ENCODE measurements at regions not wholly inside any gene's neighbourhood (a gene's known extent, or its start where the extent isn't known, plus 50 kb on each side); places are given as distances from the start of the nearest gene placed in this dataset.

GRCh38 chr10:128594688-128595087 is 468.5 kb upstream of the MKI67 start:
- no peak overlapping the region for H2AFZ ChIP-seq (ENCODE audit: low read depth, low read length)
- ChIA-PET CTCF (no interaction called here), POLR2A (no interaction called here)
- intact Hi-C loops (cut with micrococcal nuclease) (no loop called here), dilution Hi-C loops (cut with MboI; ENCODE audit: extremely low pct_ligation_motif_present, low sequenced_read_pairs) (no loop called here)
- H3K9me3 ChIP-seq (replicated peaks; ENCODE audit: control insufficient read depth, insufficient read depth, low read length) = peaks cover 2% of the 10 kb centered on the region
- H3K4me1 ChIP-seq (ENCODE audit: control insufficient read depth, extremely low read depth, insufficient read depth, low read length) = no peaks in the 10 kb centered on the region
- H3K9me1 ChIP-seq (replicated peaks; ENCODE audit: control insufficient read depth, extremely low read depth, insufficient read depth, low read length) = no peaks in the 10 kb centered on the region
- H3K4me3 ChIP-seq (replicated peaks in 1 of 3; ENCODE audit: insufficient read depth in 1 of 3, low read depth in 1 of 3, low read length in 3 of 3) = no peak overlapping the region
- TF ChIP-seq, protein P1, sequence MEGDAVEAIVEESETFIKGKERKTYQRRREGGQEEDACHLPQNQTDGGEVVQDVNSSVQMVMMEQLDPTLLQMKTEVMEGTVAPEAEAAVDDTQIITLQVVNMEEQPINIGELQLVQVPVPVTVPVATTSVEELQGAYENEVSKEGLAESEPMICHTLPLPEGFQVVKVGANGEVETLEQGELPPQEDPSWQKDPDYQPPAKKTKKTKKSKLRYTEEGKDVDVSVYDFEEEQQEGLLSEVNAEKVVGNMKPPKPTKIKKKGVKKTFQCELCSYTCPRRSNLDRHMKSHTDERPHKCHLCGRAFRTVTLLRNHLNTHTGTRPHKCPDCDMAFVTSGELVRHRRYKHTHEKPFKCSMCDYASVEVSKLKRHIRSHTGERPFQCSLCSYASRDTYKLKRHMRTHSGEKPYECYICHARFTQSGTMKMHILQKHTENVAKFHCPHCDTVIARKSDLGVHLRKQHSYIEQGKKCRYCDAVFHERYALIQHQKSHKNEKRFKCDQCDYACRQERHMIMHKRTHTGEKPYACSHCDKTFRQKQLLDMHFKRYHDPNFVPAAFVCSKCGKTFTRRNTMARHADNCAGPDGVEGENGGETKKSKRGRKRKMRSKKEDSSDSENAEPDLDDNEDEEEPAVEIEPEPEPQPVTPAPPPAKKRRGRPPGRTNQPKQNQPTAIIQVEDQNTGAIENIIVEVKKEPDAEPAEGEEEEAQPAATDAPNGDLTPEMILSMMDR (IDR thresholded peaks at IDR 0.05; ENCODE audit: extremely low read depth in 1 of 2, insufficient read depth in 1 of 2, low read depth in 1 of 2, low read length in 2 of 2) = no peak
- TF ChIP-seq GATA2 (IDR thresholded peaks at IDR 0.05; ENCODE audit: insufficient read depth, insufficient read length, low read depth, low read length) = no peak
- TF ChIP-seq POLR2A (IDR thresholded peaks at IDR 0.05; ENCODE audit: low read depth, low read length) = no peak
- TF ChIP-seq MYC (IDR thresholded peaks at IDR 0.05; ENCODE audit: low read depth, low read length) = no peak
- TF ChIP-seq FOS (IDR thresholded peaks at IDR 0.05; ENCODE audit: borderline replicate concordance, insufficient read depth, low read length) = no peak
- no peak for TF ChIP-seq POLR2AphosphoS5 (IDR thresholded peaks at IDR 0.05; ENCODE audit: insufficient read depth, low read depth, low read length)
- TF ChIP-seq JUN (IDR thresholded peaks at IDR 0.05; ENCODE audit: borderline replicate concordance, insufficient read depth, insufficient read length, low read depth) = no peak
- no peak overlapping the region for H3K9ac ChIP-seq (replicated peaks; ENCODE audit: extremely low read depth, insufficient read depth, low read length)
- no TSS peak for BruUV-seq (replicated peaks)
- H4K20me1 ChIP-seq (replicated peaks; ENCODE audit: control insufficient read depth, extremely low read depth, insufficient read depth, low read length) = no peaks in the 10 kb centered on the region
- H3K4me2 ChIP-seq (ENCODE audit: insufficient read depth, low read length) = no peak overlapping the region
- DNase-seq (ENCODE audit: low read depth, low spot score) (no peak), FAIRE-seq (no peak)
- no peak overlapping the region for H3K27ac ChIP-seq (ENCODE audit: insufficient read depth, low read depth, low read length)
- H3K79me2 ChIP-seq (ENCODE audit: control insufficient read depth, insufficient read depth, low read length) = no peaks in the 10 kb centered on the region
- H3K36me3 ChIP-seq (ENCODE audit: control insufficient read depth in 2 of 2, extremely low read depth in 1 of 2, insufficient read depth in 2 of 2, low read length in 2 of 2) = no peaks in the 10 kb centered on the region
- H3K27me3 ChIP-seq (ENCODE audit: control insufficient read depth in 2 of 2, insufficient read depth in 2 of 2, low read length in 2 of 2) = no peaks in the 10 kb centered on the region

GRCh38 chr10:128596906-128597305 is 470.7 kb upstream of the MKI67 start:
- intact Hi-C loops (cut with micrococcal nuclease) (no loop called here), dilution Hi-C loops (cut with MboI; ENCODE audit: extremely low pct_ligation_motif_present, low sequenced_read_pairs) (no loop called here)
- ChIA-PET POLR2A (no interaction called here), CTCF (no interaction called here)
- Histone ChIP-seq H3K4me3 (replicated peaks in 1 of 3; ENCODE audit: insufficient read depth in 1 of 3, low read depth in 1 of 3, low read length in 3 of 3) (no peak overlapping the region), H4K20me1 (replicated peaks; ENCODE audit: control insufficient read depth, extremely low read depth, insufficient read depth, low read length) (no peaks in the 10 kb centered on the region), H3K36me3 (ENCODE audit: control insufficient read depth in 2 of 2, extremely low read depth in 1 of 2, insufficient read depth in 2 of 2, low read length in 2 of 2) (no peaks in the 10 kb centered on the region), H3K27ac (ENCODE audit: insufficient read depth, low read depth, low read length) (no peak overlapping the region), H3K79me2 (ENCODE audit: control insufficient read depth, insufficient read depth, low read length) (no peaks in the 10 kb centered on the region), H3K9me3 (replicated peaks; ENCODE audit: control insufficient read depth, insufficient read depth, low read length) (no peaks in the 10 kb centered on the region), H2AFZ (ENCODE audit: low read depth, low read length) (no peak overlapping the region), H3K27me3 (ENCODE audit: control insufficient read depth in 2 of 2, insufficient read depth in 2 of 2, low read length in 2 of 2) (no peaks in the 10 kb centered on the region), H3K4me1 (ENCODE audit: control insufficient read depth, extremely low read depth, insufficient read depth, low read length) (no peaks in the 10 kb centered on the region), H3K9ac (replicated peaks; ENCODE audit: extremely low read depth, insufficient read depth, low read length) (no peak overlapping the region), H3K4me2 (ENCODE audit: insufficient read depth, low read length) (no peak overlapping the region), H3K9me1 (replicated peaks; ENCODE audit: control insufficient read depth, extremely low read depth, insufficient read depth, low read length) (no peaks in the 10 kb centered on the region)
- BruUV-seq (replicated peaks) = no TSS peak
- DNase-seq (ENCODE audit: low read depth, low spot score) = no peak
- no peak for TF ChIP-seq FOS (IDR thresholded peaks at IDR 0.05; ENCODE audit: borderline replicate concordance, insufficient read depth, low read length)
- TF ChIP-seq JUN (IDR thresholded peaks at IDR 0.05; ENCODE audit: borderline replicate concordance, insufficient read depth, insufficient read length, low read depth) = no peak
- no peak for TF ChIP-seq POLR2A (IDR thresholded peaks at IDR 0.05; ENCODE audit: low read depth, low read length)
- TF ChIP-seq POLR2AphosphoS5 (IDR thresholded peaks at IDR 0.05; ENCODE audit: insufficient read depth, low read depth, low read length) = no peak
- TF ChIP-seq, protein P2, sequence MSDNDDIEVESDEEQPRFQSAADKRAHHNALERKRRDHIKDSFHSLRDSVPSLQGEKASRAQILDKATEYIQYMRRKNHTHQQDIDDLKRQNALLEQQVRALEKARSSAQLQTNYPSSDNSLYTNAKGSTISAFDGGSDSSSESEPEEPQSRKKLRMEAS (IDR thresholded peaks at IDR 0.05; ENCODE audit: insufficient read depth, insufficient read length) = no peak
- no peak for TF ChIP-seq MYC (IDR thresholded peaks at IDR 0.05; ENCODE audit: low read depth, low read length)
- TF ChIP-seq, protein P1 (IDR thresholded peaks at IDR 0.05; ENCODE audit: extremely low read depth in 1 of 2, insufficient read depth in 1 of 2, low read depth in 1 of 2, low read length in 2 of 2) = no peak
- TF ChIP-seq GATA2 (IDR thresholded peaks at IDR 0.05; ENCODE audit: insufficient read depth, insufficient read length, low read depth, low read length) = no peak
- TF ChIP-seq EZH2 (IDR thresholded peaks at IDR 0.05; ENCODE audit: borderline replicate concordance, low read depth, low read length, severe bottlenecking) = no peak
- no peak for FAIRE-seq
